Breast epithelium (tissue), 3 donors: ENCODE measurements at regions not wholly inside any gene's neighbourhood (a gene's known extent, or its start where the extent isn't known, plus 50 kb on each side); places are given as distances from the start of the nearest gene placed in this dataset.

Experiments
- CTCF ChIP-seq, 3 donors: fragments of 450-650 bp; IDR thresholded peaks; one replicate each; pipeline ENCODE4 v1.5.1; 2016 to 2017; ENCODE audit warnings: antibody characterized with exemption in 3 of 3, mild to moderate bottlenecking in 3 of 3, moderate library complexity in 3 of 3
- POLR2A ChIP-seq: fragments of 450-650 bp; IDR thresholded peaks from one replicate; pipeline ENCODE4 v1.6.1; 2016; ENCODE audit warnings: antibody characterized with exemption, mild to moderate bottlenecking, moderate library complexity

GRCh38 chr5:93100976-93101375 lies 480.0 kb downstream of the NR2F1-AS1 start:
- TF ChIP-seq CTCF (IDR thresholded peaks at IDR 0.05) (no peak), POLR2A (no peak)
